Urothelium cell line (cell line): ENCODE measurements at regions not wholly inside any gene's neighbourhood (a gene's known extent, or its start where the extent isn't known, plus 50 kb on each side); places are given as distances from the start of the nearest gene placed in this dataset.

Source experiments
- DNase-seq: peaks from one replicate; pipeline ENCODE4 v3.0.0; 2011; ENCODE audit warnings: low spot score, mixed read lengths
- FAIRE-seq: peaks from 2 replicates; lab custom pipeline; 2011; peaks lifted over from hg19 to GRCh38; lab: Jason Lieb, UNC

- no peak for DNase-seq
- FAIRE-seq = no peak
Observed at GRCh38 chr5:104764197-104764596, 1201.6 kb upstream of the NUDT12 start.

GRCh38 chr5:104763216-104763615 is 1200.6 kb upstream of the NUDT12 start:
- DNase-seq (no peak), FAIRE-seq (no peak)

GRCh38 chr5:104757915-104758314 is 1195.3 kb upstream of the NUDT12 start:
- DNase-seq (no peak), FAIRE-seq (no peak)

- DNase-seq (no peak), FAIRE-seq (no peak)
Observed at GRCh38 chr5:104755806-104756205, 1193.2 kb upstream of the NUDT12 start.

- DNase-seq (no peak), FAIRE-seq (no peak)
Observed at GRCh38 chr5:104754311-104754995, 1191.9 kb upstream of the NUDT12 start.

GRCh38 chr5:104751969-104752368 is 1189.4 kb upstream of the NUDT12 start:
- FAIRE-seq (no peak), DNase-seq (no peak)

- DNase-seq = no peak
- FAIRE-seq = no peak
Observed at GRCh38 chr5:104739905-104740304, 1177.3 kb upstream of the NUDT12 start.

- FAIRE-seq (no peak), DNase-seq (no peak)
Observed at GRCh38 chr5:104739503-104739902, 1176.9 kb upstream of the NUDT12 start.

- no peak for DNase-seq
- no peak for FAIRE-seq
Observed at GRCh38 chr5:104736073-104736472, 1173.5 kb upstream of the NUDT12 start.

GRCh38 chr5:104734046-104734445 is 1171.5 kb upstream of the NUDT12 start:
- DNase-seq (no peak), FAIRE-seq (no peak)

- no peak for FAIRE-seq
- DNase-seq = no peak
Observed at GRCh38 chr5:104733063-104733669, 1170.6 kb upstream of the NUDT12 start.

- DNase-seq (no peak), FAIRE-seq (no peak)
Observed at GRCh38 chr5:104731331-104731730, 1168.7 kb upstream of the NUDT12 start.

- DNase-seq (no peak), FAIRE-seq (no peak)
Observed at GRCh38 chr5:104708027-104708426, 1145.4 kb upstream of the NUDT12 start.

GRCh38 chr5:104706600-104706999 is 1144.0 kb upstream of the NUDT12 start:
- DNase-seq = no peak
- FAIRE-seq = no peak

- DNase-seq (no peak), FAIRE-seq (no peak)
Observed at GRCh38 chr5:104702212-104702611, 1139.6 kb upstream of the NUDT12 start.

- DNase-seq (no peak), FAIRE-seq (no peak)
Observed at GRCh38 chr5:104699438-104699837, 1136.8 kb upstream of the NUDT12 start.

GRCh38 chr5:104661256-104661655 is 1098.7 kb upstream of the NUDT12 start:
- FAIRE-seq (no peak), DNase-seq (no peak)

GRCh38 chr5:104659497-104659896 is 1096.9 kb upstream of the NUDT12 start:
- FAIRE-seq (no peak), DNase-seq (no peak)

- DNase-seq = no peak
- FAIRE-seq = no peak
Observed at GRCh38 chr5:104652271-104652861, 1089.8 kb upstream of the NUDT12 start.

GRCh38 chr5:104650313-104651055 is 1087.9 kb upstream of the NUDT12 start:
- FAIRE-seq = no peak
- no peak for DNase-seq

- no peak for DNase-seq
- FAIRE-seq = no peak
Observed at GRCh38 chr5:104646416-104646815, 1083.8 kb upstream of the NUDT12 start.

GRCh38 chr5:104643320-104643719 is 1080.7 kb upstream of the NUDT12 start:
- no peak for DNase-seq
- no peak for FAIRE-seq
